ENCODE measurements at regions not wholly inside any gene's neighbourhood (a gene's known extent, or its start where the extent isn't known, plus 50 kb on each side); places are given as distances from the start of the nearest gene placed in this dataset.

- peaks cover 3% of the 10 kb centered on the region; the same call in 1 of the 2 replicates for H3K9me3 ChIP-seq (ENCODE audit: control insufficient read depth, insufficient read depth, low read length)
- no peak overlapping the region for H3K18ac ChIP-seq (ENCODE audit: low read depth, low read length)
- no peak overlapping the region for H4K5ac ChIP-seq (ENCODE audit: low read depth, low read length)
- in situ Hi-C loops (cut with MboI; ENCODE audit: low sequenced_read_pairs) (no loop called here), intact Hi-C loops (cut with micrococcal nuclease) (no loop called here), dilution Hi-C loops (cut with HindIII; ENCODE audit: low sequenced_read_pairs, unreplicated experiment) (no loop called here)
- no TSS peak for BruUV-seq (replicated peaks)
- DNase-seq (no peak), ATAC-seq (ENCODE audit: low read depth) (no peak)
- CTCF ChIA-PET, result no interaction called here
- H3K14ac ChIP-seq (replicated peaks; ENCODE audit: low read depth, low read length), result no peak overlapping the region
- H3K9ac ChIP-seq (ENCODE audit: low read depth, low read length), result no peak overlapping the region
- no peak overlapping the region for H3K4ac ChIP-seq (ENCODE audit: low read depth, low read length)
- no peak overlapping the region for H4K8ac ChIP-seq (ENCODE audit: low read depth in 2 of 2, low read length in 2 of 2)
- no CpG with 5 or more reads among the region's 1 CpG for WGBS, 2 experiments (ENCODE audit: extremely low coverage in 2 of 2, insufficient read length in 1 of 2)
- H4K91ac ChIP-seq (ENCODE audit: insufficient read depth, low read depth, low read length), result no peak overlapping the region
- H2AK9ac ChIP-seq (replicated peaks; ENCODE audit: low read depth, low read length, poor library complexity), result no peak overlapping the region
- no peak overlapping the region for H2AFZ ChIP-seq (replicated peaks; ENCODE audit: low read length, poor library complexity)
- no peak overlapping the region for H3K23ac ChIP-seq (ENCODE audit: low read depth, low read length)
- H3K4me1 ChIP-seq (ENCODE audit: control insufficient read depth, insufficient read depth, low read length), result no peaks in the 10 kb centered on the region
- POLR2A ChIA-PET (ENCODE audit: unreplicated experiment), result no interaction called here
- H2BK5ac ChIP-seq (ENCODE audit: low read depth, low read length, poor library complexity, severe bottlenecking), result no peak overlapping the region
- H3K36me3 ChIP-seq (ENCODE audit: control insufficient read depth, insufficient read depth, low read length), result peaks cover 6% of the 10 kb centered on the region; the same call in 1 of the 2 replicates
- H3K9me1 ChIP-seq (ENCODE audit: insufficient read depth, low read length), result peaks cover 7% of the 10 kb centered on the region; the same call in 1 of the 2 replicates
- no peak overlapping the region for H3K4me2 ChIP-seq (ENCODE audit: low read depth, low read length)
- no peak overlapping the region for H2AK5ac ChIP-seq (ENCODE audit: low read depth, low read length)
- TF ChIP-seq, protein P1, sequence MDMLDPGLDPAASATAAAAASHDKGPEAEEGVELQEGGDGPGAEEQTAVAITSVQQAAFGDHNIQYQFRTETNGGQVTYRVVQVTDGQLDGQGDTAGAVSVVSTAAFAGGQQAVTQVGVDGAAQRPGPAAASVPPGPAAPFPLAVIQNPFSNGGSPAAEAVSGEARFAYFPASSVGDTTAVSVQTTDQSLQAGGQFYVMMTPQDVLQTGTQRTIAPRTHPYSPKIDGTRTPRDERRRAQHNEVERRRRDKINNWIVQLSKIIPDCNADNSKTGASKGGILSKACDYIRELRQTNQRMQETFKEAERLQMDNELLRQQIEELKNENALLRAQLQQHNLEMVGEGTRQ (IDR thresholded peaks at IDR 0.05; ENCODE audit: low read depth, low read length), result no peak
- TF ChIP-seq, protein P2, sequence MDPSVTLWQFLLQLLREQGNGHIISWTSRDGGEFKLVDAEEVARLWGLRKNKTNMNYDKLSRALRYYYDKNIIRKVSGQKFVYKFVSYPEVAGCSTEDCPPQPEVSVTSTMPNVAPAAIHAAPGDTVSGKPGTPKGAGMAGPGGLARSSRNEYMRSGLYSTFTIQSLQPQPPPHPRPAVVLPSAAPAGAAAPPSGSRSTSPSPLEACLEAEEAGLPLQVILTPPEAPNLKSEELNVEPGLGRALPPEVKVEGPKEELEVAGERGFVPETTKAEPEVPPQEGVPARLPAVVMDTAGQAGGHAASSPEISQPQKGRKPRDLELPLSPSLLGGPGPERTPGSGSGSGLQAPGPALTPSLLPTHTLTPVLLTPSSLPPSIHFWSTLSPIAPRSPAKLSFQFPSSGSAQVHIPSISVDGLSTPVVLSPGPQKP (IDR thresholded peaks at IDR 0.05; ENCODE audit: borderline replicate concordance, low read depth, low read length), result no peak
- TF ChIP-seq CEBPB (IDR thresholded peaks at IDR 0.05; ENCODE audit: low read depth, low read length) (no peak), POLR2A (IDR thresholded peaks at IDR 0.05; ENCODE audit: low read depth, low read length) (no peak), RAD21 (IDR thresholded peaks at IDR 0.05; ENCODE audit: low read length) (no peak), MAZ (IDR thresholded peaks at IDR 0.05; ENCODE audit: borderline replicate concordance, low read depth, low read length) (no peak), FOS (IDR thresholded peaks at IDR 0.05; ENCODE audit: low read depth, low read length) (no peak), RCOR1 (IDR thresholded peaks at IDR 0.05; ENCODE audit: insufficient replicate concordance, low read length) (no peak), RFX5 (IDR thresholded peaks at IDR 0.05; ENCODE audit: low read depth, low read length) (no peak), MAFK (IDR thresholded peaks at IDR 0.05; ENCODE audit: low read depth, low read length) (no peak), NFE2L2 (IDR thresholded peaks at IDR 0.05; ENCODE audit: low read depth, low read length) (no peak), BHLHE40 (IDR thresholded peaks at IDR 0.05; ENCODE audit: low read depth, low read length) (no peak), CHD1 (IDR thresholded peaks at IDR 0.05; ENCODE audit: low read depth, low read length) (no peak), SMC3 (IDR thresholded peaks at IDR 0.05; ENCODE audit: low read depth, low read length) (no peak), MXI1 (IDR thresholded peaks at IDR 0.05; ENCODE audit: borderline replicate concordance, low read depth, low read length) (no peak)
- TF ChIP-seq, protein P3, sequence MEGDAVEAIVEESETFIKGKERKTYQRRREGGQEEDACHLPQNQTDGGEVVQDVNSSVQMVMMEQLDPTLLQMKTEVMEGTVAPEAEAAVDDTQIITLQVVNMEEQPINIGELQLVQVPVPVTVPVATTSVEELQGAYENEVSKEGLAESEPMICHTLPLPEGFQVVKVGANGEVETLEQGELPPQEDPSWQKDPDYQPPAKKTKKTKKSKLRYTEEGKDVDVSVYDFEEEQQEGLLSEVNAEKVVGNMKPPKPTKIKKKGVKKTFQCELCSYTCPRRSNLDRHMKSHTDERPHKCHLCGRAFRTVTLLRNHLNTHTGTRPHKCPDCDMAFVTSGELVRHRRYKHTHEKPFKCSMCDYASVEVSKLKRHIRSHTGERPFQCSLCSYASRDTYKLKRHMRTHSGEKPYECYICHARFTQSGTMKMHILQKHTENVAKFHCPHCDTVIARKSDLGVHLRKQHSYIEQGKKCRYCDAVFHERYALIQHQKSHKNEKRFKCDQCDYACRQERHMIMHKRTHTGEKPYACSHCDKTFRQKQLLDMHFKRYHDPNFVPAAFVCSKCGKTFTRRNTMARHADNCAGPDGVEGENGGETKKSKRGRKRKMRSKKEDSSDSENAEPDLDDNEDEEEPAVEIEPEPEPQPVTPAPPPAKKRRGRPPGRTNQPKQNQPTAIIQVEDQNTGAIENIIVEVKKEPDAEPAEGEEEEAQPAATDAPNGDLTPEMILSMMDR (conservative IDR thresholded peaks at IDR 0.05; ENCODE audit: low read depth, low read length), result no peak
- H4K20me1 ChIP-seq (ENCODE audit: insufficient read depth, low read length), result peaks cover 4% of the 10 kb centered on the region; the same call in 1 of the 2 replicates
- H2BK20ac ChIP-seq (ENCODE audit: low read depth, low read length), result no peak overlapping the region
- no peak overlapping the region for H3K4me3 ChIP-seq (ENCODE audit: insufficient read depth, low read depth, low read length)
- no peak overlapping the region for H2BK120ac ChIP-seq (ENCODE audit: low read depth, low read length)
- H2BK15ac ChIP-seq (ENCODE audit: low read depth, low read length), result no peak overlapping the region
- no peak overlapping the region for H3K27ac ChIP-seq (ENCODE audit: insufficient read depth, low read length)
- no peaks in the 10 kb centered on the region for H3K27me3 ChIP-seq (ENCODE audit: control insufficient read depth, insufficient read depth, low read length)
- no peak overlapping the region for H3K56ac ChIP-seq (ENCODE audit: extremely low read depth, insufficient read depth, low read length)
- peaks cover 8 to 18% of the 10 kb centered on the region in 2 experiments; a peak in 3 of 4 replicates for H3K79me1 ChIP-seq (ENCODE audit: low read depth in 1 of 2, low read length in 2 of 2)
Measured at GRCh38 chr2:111220962-111221361, 100.2 kb downstream of the BCL2L11 start.
